ENCODE measurements at regions not wholly inside any gene's neighbourhood (a gene's known extent, or its start where the extent isn't known, plus 50 kb on each side); places are given as distances from the start of the nearest gene placed in this dataset.

DNA sequence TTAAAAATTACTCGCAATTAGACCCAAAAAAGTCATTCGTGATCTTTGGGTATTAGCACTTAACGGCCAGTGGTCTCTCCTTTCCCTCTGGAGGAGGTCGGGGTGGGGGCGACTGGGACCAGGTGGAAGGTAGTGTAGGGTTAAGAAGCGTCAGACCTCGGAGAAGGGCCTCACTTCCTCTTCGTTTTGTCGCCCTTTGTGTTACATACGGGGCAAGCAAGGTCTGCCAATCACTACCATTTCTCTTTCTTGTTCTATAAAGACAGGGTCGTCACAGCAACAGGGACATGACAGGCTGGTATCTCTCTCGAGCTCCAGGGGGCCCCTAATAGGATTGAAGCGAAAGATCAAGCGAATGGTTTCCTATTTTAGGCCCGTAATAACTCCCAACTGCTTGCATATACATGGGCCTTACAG, 136.6 kb downstream of the INSIG2 start:
- no peaks in the 10 kb centered on the region for H3K9me3 ChIP-seq (replicated peaks; ENCODE audit: control insufficient read depth, insufficient read depth, low read depth, low read length)
- intact Hi-C loops (cut with micrococcal nuclease), result loop anchor here (5.0 kb wide), 1 partner anchor 183 kb away; no protein-coding TSS in a partner anchor
- DNase-seq (ENCODE audit: extremely low read depth in 1 of 4, low spot score in 3 of 4) (no peak), ATAC-seq (no peak), FAIRE-seq (no peak)
- H4K20me1 ChIP-seq (replicated peaks; ENCODE audit: control insufficient read depth, insufficient read depth, low read length), result no peaks in the 10 kb centered on the region
- ChIA-PET POLR2A (interaction anchor here (0.8 kb wide), 1 partner anchor 171 kb away, joined by 3 read pairs; no protein-coding TSS in a partner anchor), CTCF (ENCODE audit: low intra/inter-chr PET ratio) (no interaction called here)
- in situ Hi-C loops (cut with MboI), result loop anchor here (5.0 kb wide), 1 partner anchor 637 kb away; no protein-coding TSS in a partner anchor
- BruUV-seq (replicated peaks), result no TSS peak
- no peaks in the 10 kb centered on the region for H3K79me2 ChIP-seq (ENCODE audit: control insufficient read depth, insufficient read depth, low read length)
- peaks cover 15 to 26% of the 10 kb centered on the region in 2 experiments for H3K27me3 ChIP-seq (ENCODE audit: control insufficient read depth in 2 of 2, insufficient read depth in 2 of 2, low read length in 2 of 2)
- no peaks in the 10 kb centered on the region for H3K36me3 ChIP-seq (ENCODE audit: control insufficient read depth, insufficient read depth, low read length)
- H3K4me1 ChIP-seq (replicated peaks in 1 of 2; ENCODE audit: control insufficient read depth in 2 of 2, insufficient read depth in 2 of 2, low read length in 2 of 2), result peaks cover 0 to 7% of the 10 kb centered on the region in 2 experiments; a peak in 1 of 5 replicates
- WGBS (ENCODE audit: insufficient coverage, low coverage, missing lambda C conversion rate), result 11% methylated on average over 15 of the region's 15 CpGs
- no peaks in the 10 kb centered on the region for H3K9me1 ChIP-seq (ENCODE audit: control insufficient read depth, insufficient read depth, low read length)
- no peak overlapping the region for H3K4me2 ChIP-seq (ENCODE audit: insufficient read depth, low read length)
- no peak overlapping the region for H3K9ac ChIP-seq (ENCODE audit: insufficient read depth in 1 of 2, low read depth in 2 of 2, low read length in 2 of 2)
- no peak overlapping the region for H3K27ac ChIP-seq (ENCODE audit: extremely low read depth, low read depth, low read length)
- H3K4me3 ChIP-seq, result no peak overlapping the region
- H2AFZ ChIP-seq (ENCODE audit: low read depth, low read length), result no peak overlapping the region
- TF ChIP-seq, protein P1, sequence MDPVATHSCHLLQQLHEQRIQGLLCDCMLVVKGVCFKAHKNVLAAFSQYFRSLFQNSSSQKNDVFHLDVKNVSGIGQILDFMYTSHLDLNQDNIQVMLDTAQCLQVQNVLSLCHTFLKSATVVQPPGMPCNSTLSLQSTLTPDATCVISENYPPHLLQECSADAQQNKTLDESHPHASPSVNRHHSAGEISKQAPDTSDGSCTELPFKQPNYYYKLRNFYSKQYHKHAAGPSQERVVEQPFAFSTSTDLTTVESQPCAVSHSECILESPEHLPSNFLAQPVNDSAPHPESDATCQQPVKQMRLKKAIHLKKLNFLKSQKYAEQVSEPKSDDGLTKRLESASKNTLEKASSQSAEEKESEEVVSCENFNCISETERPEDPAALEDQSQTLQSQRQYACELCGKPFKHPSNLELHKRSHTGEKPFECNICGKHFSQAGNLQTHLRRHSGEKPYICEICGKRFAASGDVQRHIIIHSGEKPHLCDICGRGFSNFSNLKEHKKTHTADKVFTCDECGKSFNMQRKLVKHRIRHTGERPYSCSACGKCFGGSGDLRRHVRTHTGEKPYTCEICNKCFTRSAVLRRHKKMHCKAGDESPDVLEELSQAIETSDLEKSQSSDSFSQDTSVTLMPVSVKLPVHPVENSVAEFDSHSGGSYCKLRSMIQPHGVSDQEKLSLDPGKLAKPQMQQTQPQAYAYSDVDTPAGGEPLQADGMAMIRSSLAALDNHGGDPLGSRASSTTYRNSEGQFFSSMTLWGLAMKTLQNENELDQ (CRISPR knock-in tag; IDR thresholded peaks at IDR 0.05; ENCODE audit: borderline replicate concordance), result no peak
- TF ChIP-seq, protein P2, sequence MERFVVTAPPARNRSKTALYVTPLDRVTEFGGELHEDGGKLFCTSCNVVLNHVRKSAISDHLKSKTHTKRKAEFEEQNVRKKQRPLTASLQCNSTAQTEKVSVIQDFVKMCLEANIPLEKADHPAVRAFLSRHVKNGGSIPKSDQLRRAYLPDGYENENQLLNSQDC (CRISPR knock-in tag; IDR thresholded peaks at IDR 0.05), result no peak
- TF ChIP-seq, protein P3, sequence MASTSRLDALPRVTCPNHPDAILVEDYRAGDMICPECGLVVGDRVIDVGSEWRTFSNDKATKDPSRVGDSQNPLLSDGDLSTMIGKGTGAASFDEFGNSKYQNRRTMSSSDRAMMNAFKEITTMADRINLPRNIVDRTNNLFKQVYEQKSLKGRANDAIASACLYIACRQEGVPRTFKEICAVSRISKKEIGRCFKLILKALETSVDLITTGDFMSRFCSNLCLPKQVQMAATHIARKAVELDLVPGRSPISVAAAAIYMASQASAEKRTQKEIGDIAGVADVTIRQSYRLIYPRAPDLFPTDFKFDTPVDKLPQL (IDR thresholded peaks at IDR 0.05; ENCODE audit: extremely low read depth, insufficient read length), result no peak
- no peak for TF ChIP-seq ZSCAN29 (IDR thresholded peaks at IDR 0.05)
- TF ChIP-seq, protein P4, sequence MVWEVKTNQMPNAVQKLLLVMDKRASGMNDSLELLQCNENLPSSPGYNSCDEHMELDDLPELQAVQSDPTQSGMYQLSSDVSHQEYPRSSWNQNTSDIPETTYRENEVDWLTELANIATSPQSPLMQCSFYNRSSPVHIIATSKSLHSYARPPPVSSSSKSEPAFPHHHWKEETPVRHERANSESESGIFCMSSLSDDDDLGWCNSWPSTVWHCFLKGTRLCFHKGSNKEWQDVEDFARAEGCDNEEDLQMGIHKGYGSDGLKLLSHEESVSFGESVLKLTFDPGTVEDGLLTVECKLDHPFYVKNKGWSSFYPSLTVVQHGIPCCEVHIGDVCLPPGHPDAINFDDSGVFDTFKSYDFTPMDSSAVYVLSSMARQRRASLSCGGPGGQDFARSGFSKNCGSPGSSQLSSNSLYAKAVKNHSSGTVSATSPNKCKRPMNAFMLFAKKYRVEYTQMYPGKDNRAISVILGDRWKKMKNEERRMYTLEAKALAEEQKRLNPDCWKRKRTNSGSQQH (CRISPR knock-in tag; IDR thresholded peaks at IDR 0.05), result no peak

All from K562 (cell line).